ENCODE measurements at regions not wholly inside any gene's neighbourhood (a gene's known extent, or its start where the extent isn't known, plus 50 kb on each side); places are given as distances from the start of the nearest gene placed in this dataset.

DNA sequence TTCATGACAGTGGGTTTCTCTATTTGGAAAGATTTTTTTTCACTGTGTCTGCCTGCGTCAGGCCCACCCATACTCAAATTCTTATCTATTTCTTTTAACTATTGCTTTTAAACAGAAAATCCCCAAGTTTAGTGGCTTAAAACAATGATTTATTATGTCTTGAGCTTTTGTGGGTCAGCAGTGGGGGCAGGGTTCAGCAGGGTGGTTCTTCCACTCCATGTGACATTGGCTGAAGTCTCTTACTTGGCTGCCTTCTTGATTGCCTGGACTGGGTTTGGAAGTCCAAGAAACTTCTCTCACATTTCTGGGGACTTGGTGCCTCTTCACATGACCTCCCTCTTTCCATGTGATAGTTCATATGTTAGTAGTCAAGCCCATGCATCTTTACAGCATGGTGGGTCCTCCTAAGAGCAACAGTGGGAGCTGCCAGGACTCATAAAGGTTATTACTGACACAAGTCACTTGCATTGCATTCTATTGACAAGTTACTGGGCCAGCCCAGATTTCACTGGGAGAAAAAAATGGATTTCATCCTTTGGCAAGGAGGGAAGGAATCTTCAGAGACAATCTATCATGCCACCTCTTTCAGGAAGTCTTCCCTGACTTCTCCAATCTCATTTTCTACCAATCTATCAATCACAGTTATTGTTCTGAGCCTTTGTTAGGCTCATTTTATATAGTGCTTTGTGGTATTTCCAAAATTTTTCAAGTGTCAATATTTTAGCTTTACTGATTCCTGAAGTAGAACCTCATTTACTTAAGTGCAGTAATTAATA, 436.1 kb downstream of the XYLT1 start:
- Histone ChIP-seq H3K4me2 (ENCODE audit: low read depth, low read length) (no peak overlapping the region), H3K18ac (ENCODE audit: low read depth, low read length) (no peak overlapping the region), H2BK15ac (ENCODE audit: low read depth, low read length) (no peak overlapping the region), H3K4me3 (ENCODE audit: insufficient read depth, low read depth, low read length) (no peak overlapping the region), H2AFZ (replicated peaks; ENCODE audit: low read length, poor library complexity) (no peak overlapping the region), H3K27ac (ENCODE audit: insufficient read depth, low read length) (no peak overlapping the region), H3K79me1 (ENCODE audit: low read depth in 1 of 2, low read length in 2 of 2) (no peaks in the 10 kb centered on the region), H3K36me3 (ENCODE audit: control insufficient read depth, insufficient read depth, low read length) (no peaks in the 10 kb centered on the region), H2BK20ac (ENCODE audit: low read depth, low read length) (no peak overlapping the region), H2AK5ac (ENCODE audit: low read depth, low read length) (no peak overlapping the region), H2BK5ac (ENCODE audit: low read depth, low read length, poor library complexity, severe bottlenecking) (no peak overlapping the region), H3K4ac (ENCODE audit: low read depth, low read length) (no peak overlapping the region), H4K91ac (ENCODE audit: insufficient read depth, low read depth, low read length) (no peak overlapping the region), H3K14ac (replicated peaks; ENCODE audit: low read depth, low read length) (no peak overlapping the region), H3K56ac (ENCODE audit: extremely low read depth, insufficient read depth, low read length) (no peak overlapping the region), H4K8ac (ENCODE audit: low read depth in 2 of 2, low read length in 2 of 2) (no peak overlapping the region), H4K20me1 (ENCODE audit: insufficient read depth, low read length) (no peaks in the 10 kb centered on the region), H4K5ac (ENCODE audit: low read depth, low read length) (no peak overlapping the region), H3K9me3 (ENCODE audit: control insufficient read depth, insufficient read depth, low read length) (no peaks in the 10 kb centered on the region), H3K23ac (ENCODE audit: low read depth, low read length) (no peak overlapping the region), H2AK9ac (replicated peaks; ENCODE audit: low read depth, low read length, poor library complexity) (no peak overlapping the region), H3K9ac (ENCODE audit: low read depth, low read length) (no peak overlapping the region), H3K9me1 (ENCODE audit: insufficient read depth, low read length) (no peaks in the 10 kb centered on the region), H2BK120ac (ENCODE audit: low read depth, low read length) (no peak overlapping the region), H3K4me1 (ENCODE audit: control insufficient read depth, insufficient read depth, low read length) (no peaks in the 10 kb centered on the region), H3K27me3 (ENCODE audit: control insufficient read depth, insufficient read depth, low read length) (no peaks in the 10 kb centered on the region)
- TF ChIP-seq NFE2L2 (IDR thresholded peaks at IDR 0.05; ENCODE audit: low read depth, low read length) (no peak), CHD1 (IDR thresholded peaks at IDR 0.05; ENCODE audit: low read depth, low read length) (no peak), RAD21 (IDR thresholded peaks at IDR 0.05; ENCODE audit: low read length) (no peak), FOS (IDR thresholded peaks at IDR 0.05; ENCODE audit: low read depth, low read length) (no peak), RCOR1 (IDR thresholded peaks at IDR 0.05; ENCODE audit: insufficient replicate concordance, low read length) (no peak), MAFK (IDR thresholded peaks at IDR 0.05; ENCODE audit: low read depth, low read length) (no peak)
- TF ChIP-seq, protein P1, sequence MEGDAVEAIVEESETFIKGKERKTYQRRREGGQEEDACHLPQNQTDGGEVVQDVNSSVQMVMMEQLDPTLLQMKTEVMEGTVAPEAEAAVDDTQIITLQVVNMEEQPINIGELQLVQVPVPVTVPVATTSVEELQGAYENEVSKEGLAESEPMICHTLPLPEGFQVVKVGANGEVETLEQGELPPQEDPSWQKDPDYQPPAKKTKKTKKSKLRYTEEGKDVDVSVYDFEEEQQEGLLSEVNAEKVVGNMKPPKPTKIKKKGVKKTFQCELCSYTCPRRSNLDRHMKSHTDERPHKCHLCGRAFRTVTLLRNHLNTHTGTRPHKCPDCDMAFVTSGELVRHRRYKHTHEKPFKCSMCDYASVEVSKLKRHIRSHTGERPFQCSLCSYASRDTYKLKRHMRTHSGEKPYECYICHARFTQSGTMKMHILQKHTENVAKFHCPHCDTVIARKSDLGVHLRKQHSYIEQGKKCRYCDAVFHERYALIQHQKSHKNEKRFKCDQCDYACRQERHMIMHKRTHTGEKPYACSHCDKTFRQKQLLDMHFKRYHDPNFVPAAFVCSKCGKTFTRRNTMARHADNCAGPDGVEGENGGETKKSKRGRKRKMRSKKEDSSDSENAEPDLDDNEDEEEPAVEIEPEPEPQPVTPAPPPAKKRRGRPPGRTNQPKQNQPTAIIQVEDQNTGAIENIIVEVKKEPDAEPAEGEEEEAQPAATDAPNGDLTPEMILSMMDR (conservative IDR thresholded peaks at IDR 0.05; ENCODE audit: low read depth, low read length), result no peak
- WGBS, 2 experiments (ENCODE audit: extremely low coverage in 2 of 2, insufficient read length in 1 of 2), result no CpG with 5 or more reads among the region's 1 CpG
- ChIA-PET POLR2A (ENCODE audit: unreplicated experiment) (no interaction called here), CTCF (no interaction called here)
- DNase-seq (no peak), ATAC-seq (ENCODE audit: low read depth) (no peak)
- in situ Hi-C loops (cut with MboI; ENCODE audit: low sequenced_read_pairs) (no loop called here), dilution Hi-C loops (cut with HindIII; ENCODE audit: low sequenced_read_pairs, unreplicated experiment) (no loop called here), intact Hi-C loops (cut with micrococcal nuclease) (no loop called here)
- BruUV-seq (replicated peaks), result no TSS peak
